ENCODE measurements at regions not wholly inside any gene's neighbourhood (a gene's known extent, or its start where the extent isn't known, plus 50 kb on each side); places are given as distances from the start of the nearest gene placed in this dataset.

DNA sequence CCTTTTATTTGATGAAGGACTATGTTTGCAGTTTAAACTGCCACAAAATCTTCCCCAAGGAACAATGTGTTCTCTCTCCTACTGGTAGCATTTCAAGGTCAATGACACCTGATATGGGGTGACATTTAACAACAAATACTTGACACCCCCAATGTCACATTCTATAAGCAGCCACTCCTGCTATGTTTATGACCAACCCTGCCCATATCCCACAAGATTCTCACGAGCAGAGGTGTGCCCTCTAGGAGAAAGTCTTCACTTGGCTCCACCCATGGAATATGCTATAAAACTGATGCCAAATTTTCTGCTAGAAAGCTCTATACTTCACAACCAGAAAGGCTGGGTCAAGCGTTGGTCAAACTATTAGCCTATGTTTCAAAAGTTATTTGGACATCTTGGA, 105.6 kb upstream of the ARID2 start:
- no peak for DNase-seq (ENCODE audit: low read depth in 2 of 3, low spot score in 1 of 3)

DNA sequence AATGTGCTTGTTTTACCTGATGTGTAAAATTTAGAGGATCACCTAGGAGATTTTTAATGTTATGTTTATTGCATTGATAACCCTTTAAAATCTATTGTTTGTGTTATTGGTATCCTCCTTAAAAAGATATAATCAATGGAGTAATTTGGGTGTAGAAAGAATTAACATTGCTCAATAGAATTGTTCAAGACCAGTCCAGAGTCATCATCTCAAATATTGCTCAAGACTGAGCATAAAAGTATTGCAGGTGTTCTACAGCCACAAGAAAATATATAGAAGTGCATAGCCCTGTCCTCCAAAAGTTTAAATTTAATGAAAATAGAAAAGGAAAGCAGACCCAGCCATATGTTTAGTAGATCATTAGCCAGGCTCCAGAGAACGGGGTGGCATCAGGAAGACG, 102.5 kb upstream of the ARID2 start:
- no peak for DNase-seq (ENCODE audit: low read depth in 2 of 3, low spot score in 1 of 3)

DNA sequence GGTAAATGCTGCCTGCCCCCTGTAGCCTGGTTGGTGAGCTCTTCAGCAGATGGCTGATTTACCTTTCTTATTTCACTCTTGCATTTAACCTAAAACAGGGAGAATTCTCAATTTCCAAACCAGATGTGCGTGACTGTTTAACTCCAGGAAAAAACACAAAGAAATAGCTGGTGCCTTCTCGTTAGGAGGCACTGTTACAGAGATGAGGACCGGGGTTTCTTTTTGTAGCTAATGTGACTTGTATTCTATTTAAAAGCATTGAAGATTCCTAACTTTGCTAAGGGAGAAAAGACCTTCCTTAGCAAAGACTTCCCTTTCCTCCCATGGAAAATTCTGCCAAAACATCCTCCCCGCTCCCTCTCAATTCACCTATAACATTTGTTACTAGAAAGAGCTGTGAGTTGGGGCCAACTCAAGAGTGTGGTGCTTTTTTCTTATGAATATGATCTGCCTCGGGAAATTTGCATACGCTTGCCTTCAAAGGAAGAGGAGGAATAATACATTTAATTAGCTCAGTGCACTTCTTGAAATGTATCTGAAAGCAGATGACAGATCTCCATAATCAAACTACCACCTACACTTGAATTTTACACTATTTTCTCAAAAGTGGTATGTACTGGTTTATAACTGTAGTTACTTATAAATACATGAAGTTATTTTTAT, 102.0 kb upstream of the ARID2 start:
- DNase-seq (ENCODE audit: low read depth in 2 of 3, low spot score in 1 of 3), result no peak

DNA sequence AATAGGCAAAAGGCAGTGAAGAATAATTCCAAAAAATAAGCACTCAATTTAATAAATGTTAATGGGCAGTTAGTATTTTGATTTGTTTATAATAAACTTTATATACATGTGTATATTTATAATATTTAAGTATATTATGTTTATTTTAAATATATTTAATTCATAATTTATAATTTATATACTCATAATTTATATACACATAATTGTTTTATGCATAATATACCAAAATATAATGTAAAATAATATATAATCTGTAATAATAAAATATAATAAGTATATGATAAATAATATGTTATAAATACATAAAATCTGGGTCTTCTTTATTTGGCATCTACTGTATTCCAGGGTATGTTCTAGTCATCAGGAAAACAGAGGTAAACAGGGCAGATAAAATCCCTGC, 100.2 kb upstream of the ARID2 start:
- no peak for DNase-seq (ENCODE audit: low read depth in 2 of 3, low spot score in 1 of 3)

DNA sequence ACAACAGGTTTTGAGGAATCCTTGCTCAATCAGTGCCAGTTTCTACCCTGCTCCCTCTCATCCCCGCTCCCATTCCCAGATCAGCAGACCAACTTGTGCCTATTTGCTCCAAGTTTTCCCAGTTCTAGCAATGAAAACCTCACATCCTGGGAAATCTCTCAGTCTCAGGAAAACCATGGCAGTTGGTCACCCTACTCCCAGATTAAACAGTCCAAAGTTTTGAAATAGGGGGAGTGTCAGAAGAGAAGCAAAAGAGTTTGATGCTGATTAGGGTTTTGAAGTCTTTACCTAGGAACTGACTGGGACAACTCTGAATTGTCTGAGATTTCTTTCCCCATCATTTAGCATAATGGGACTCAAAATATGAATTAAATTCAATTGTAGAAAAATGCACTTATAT, 95.8 kb upstream of the ARID2 start:
- no peak for DNase-seq (ENCODE audit: low read depth in 2 of 3, low spot score in 1 of 3)

DNA sequence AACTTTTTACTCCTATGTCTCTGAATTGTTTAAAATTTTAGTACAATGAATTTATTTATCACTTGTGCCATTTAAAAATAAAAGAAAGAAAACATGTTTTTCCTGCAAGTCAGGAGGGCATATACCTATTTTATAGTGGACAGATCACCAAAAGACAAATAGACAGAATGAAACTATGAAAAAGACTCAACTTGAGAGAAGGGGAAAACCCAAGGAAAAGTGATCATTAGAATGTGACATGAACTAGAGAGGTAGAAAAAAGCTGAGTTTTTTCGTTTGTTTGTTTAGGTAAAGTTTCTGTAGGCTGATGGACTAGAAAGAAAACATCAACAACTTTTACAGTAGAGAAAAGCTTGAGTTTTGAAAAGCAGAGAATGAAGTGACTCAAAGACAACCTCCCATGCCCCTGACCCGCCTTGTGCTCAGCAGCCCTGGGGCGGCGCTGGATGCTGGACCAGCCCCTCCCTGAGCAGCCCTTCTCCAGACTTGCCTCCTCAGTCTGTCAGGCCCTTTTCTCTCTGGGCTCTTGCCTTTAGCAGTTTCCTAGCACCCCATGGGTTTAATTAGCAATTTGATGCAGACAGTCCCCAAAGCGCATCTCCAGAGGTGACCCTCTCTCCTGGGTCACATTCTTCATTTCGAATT, 95.1 kb upstream of the ARID2 start:
- no peak for DNase-seq (ENCODE audit: low read depth in 2 of 3, low spot score in 1 of 3)

DNA sequence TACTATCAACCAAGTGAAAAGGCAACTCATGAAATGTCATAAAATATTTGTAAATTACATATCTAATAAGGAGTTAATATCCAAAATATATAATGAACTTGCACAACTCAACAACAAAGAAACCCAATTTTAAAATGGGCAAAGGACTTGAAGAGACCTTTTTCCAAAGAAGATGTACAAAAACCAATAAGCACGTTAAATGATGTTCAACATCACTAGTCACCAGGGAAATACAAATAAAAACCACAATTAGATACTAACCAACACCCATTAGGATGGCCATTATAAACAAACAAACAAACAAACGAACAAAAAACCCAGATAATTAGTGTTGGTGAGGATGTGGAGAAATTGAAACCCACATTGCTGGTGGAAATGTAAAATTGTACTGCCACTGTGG, 92.3 kb upstream of the ARID2 start:
- DNase-seq (ENCODE audit: low read depth in 2 of 3, low spot score in 1 of 3), result no peak

DNA sequence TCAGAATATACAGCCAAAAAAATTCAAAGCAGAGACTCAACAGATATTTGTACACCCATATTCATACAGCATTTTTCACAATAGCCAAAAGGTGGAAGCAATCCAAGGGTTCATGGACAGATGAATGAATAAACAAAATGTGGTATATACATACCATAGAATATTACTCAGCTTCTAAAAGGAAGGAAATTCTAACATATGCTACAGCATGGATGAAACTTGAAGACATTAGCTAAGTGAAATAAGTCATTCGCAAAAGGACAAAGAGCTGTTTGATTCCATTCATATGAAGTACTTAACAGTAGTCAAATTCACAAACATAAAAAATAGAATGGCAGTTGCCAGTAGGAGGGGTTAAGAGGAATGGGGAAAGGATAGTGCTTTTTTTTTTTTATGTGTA, 91.8 kb upstream of the ARID2 start:
- DNase-seq (ENCODE audit: low read depth in 2 of 3, low spot score in 1 of 3), result no peak

DNA sequence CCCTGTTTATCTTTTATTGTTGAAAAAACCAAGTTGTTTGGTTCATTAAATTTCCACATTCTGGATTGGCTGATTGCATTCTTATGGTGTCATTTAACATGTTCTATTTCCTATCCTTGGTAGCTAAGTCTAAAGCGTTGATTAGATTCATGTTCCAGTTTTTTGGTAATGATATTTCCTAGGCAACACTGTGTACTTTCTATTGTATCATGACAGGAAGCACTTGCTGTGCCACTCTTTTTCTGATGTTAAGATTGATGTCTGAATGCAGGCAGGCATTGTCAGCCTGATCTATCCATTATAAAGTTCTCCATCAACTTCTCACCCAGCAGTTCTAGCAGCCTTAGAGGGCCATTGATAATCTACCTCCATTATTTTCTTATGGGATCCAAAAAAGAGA, 91.1 kb upstream of the ARID2 start:
- no peak for DNase-seq (ENCODE audit: low read depth in 2 of 3, low spot score in 1 of 3)

DNA sequence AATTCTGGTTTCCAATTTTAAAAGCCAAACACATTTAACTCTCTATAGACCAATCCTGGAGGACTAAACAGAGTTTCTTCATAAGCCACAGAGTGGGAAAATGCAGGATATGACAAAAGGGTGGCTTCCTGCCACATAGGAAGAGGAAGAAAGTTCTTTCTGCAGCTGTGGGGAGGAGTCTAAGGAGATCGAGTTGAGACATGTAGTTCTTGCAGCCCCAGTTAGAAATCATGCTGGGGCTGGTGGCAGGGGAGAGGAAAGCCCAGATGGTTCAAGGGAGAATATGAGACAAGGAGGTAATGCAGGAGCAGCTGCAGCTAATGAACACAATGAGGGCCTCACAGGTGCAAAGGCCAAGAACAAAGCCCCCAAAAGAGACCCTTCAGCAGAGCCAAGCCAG, 85.0 kb upstream of the ARID2 start:
- DNase-seq (ENCODE audit: low read depth in 2 of 3, low spot score in 1 of 3), result no peak

DNA sequence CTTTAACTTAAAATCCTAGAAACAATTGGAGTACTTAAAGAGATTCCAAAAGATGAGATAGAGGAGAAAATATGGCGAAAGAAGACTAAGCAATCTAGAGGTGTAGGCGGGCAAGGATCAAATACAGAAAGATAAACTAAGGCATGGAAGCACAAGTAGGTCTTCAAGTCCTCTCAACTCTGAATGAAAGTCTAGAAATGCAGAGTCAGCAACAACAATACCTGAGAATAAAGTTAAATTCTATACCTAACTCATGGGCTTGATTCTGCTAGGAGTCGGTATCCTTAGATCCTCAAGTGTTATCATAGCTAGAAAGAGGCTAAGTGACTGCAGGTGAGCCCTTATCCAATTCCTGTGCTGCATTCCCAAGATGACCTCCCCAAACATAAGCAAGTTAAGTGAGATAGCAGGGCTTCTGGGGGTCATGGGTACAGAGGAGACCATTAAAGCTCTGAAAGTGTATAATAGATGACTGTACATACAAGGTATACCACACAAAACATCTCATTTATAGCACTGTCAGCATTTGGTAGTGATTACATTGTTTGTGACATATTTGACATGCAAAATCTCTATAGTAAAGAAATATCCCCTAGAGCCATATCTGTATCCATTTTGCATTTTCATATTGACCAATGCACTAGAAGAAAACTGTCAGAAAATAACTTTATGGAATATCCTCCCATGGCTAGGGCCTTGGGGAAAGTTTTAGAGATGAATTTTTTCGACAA, 82.5 kb upstream of the ARID2 start:
- no peak for DNase-seq (ENCODE audit: low read depth in 2 of 3, low spot score in 1 of 3)

DNA sequence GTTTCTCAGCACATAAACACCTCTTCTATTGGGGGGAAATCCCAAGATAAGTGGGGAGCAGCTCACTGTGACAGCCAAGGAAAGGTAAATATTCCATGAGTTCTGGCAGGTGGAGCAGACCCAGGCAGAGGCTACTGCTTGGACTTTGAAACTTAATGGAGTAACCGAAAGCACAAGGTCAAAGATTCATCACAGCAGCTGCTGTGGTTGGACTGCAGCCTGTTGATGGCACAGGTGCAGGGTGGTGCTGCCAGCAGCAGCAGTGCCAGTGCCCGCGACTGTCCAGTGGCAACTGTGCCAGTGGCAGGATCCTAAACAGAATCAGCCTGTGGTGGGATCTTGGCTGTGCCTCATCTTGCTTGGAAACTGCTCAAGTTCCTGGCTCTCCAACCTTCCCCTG, 81.4 kb upstream of the ARID2 start:
- no peak for DNase-seq (ENCODE audit: low read depth in 2 of 3, low spot score in 1 of 3)

DNA sequence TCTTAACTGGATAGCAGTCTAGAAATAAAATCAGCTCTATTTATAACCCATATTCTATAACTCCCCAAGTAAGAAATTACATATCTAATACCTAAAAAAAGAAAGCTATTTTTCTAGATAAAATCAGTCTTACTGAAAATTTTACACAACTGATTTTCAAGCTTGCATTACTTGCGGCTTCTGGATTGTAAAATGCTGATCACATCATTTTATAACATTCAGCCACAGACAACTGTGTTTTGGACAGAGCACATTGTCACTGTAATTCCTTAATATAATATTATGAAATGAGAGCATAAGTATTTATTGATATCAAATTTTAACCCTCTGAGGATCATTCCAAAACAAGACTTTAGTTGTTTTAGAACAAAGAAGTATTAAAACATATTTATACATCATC, 78.5 kb upstream of the ARID2 start:
- no peak for DNase-seq (ENCODE audit: low read depth in 2 of 3, low spot score in 1 of 3)

DNA sequence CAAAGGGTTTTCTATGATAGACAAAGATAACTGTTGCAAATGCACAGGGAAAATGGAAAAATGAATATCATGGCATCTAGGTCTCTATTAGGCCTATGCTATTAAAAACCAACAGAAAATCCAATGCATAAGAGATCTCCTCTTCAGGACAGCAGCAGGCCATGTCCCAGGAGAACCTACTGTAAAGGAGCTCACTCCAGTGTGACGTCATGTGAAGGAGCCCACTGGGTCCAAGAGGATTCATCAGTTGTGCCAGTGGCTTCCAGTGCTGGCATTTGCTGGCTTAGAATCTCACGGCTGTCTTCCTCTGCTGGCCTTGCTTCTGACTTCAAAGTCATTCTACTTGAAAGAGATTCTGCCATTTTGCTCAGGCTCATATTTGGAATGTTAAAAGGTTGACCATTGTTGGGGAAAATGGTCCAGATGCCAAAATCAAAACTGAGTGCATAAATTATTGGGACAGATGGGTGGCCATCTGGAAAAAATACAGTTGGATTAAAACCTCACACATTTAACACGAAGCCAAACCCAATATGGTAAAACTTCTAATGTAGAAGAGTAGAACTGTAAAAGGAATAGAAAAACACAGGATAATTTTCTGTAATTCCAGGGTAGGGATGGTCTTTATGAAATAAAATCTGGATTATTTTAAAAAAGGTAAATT, 75.4 kb upstream of the ARID2 start:
- no peak for DNase-seq (ENCODE audit: low read depth in 2 of 3, low spot score in 1 of 3)

DNA sequence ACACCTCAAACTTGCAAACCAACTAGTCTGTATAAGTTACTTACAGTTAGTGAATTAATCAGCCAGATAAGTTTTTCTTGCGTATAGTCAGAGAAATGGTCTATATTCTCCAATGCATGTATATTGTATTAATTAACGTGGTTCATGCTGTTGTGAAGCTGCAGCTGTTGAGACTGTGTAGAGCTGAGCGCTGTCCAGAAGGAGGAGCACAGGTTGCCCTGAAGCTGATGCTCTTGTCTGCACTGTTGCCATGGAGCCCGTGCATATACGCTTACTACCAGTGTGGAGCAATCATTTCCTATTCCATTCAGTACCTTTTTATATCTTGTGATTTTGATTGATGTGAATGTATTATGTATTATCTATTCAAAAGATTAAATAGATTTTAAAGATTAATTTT, 74.3 kb upstream of the ARID2 start:
- DNase-seq (ENCODE audit: low read depth in 2 of 3, low spot score in 1 of 3), result peak in 1 of 3 donors; percentile 14

DNA sequence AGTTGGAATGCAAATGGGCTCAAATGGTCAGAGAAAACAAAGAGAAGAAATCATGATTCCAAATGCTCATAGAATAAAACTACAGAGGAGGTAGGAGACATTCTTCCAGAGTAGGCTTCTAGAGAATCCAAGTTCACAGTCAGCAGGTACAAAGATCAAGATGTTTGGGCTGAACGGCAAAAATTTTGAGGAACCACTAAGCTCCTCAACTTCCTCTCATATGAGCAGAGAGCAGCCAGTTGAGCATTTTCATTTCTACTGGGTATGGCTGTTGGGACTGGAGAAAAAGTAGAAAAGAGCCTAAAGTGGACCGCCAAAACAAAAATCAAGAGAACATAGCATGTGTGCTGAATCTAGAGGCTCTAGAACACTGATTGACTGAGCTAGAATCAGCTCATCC, 73.8 kb upstream of the ARID2 start:
- no peak for DNase-seq (ENCODE audit: low read depth in 2 of 3, low spot score in 1 of 3)

DNA sequence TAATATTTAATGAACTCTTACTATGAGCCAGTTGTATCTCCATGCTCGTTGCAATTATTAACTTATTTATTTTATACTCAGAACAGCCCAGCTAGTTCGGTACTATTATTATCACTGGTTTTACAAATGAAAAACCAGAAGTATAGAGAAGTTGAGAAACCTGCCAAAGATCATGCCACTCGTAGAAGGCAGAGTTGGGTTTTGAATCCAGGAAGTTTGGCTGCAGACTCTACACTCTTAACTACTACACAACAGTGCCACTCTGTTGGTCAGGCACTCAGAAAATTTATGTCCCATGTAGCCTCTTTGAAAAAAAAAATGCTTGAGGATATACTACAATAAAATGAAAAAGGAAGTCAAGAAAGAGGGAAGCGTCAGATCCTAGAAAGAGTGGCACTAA, 71.5 kb upstream of the ARID2 start:
- no peak for DNase-seq (ENCODE audit: low read depth in 2 of 3, low spot score in 1 of 3)

DNA sequence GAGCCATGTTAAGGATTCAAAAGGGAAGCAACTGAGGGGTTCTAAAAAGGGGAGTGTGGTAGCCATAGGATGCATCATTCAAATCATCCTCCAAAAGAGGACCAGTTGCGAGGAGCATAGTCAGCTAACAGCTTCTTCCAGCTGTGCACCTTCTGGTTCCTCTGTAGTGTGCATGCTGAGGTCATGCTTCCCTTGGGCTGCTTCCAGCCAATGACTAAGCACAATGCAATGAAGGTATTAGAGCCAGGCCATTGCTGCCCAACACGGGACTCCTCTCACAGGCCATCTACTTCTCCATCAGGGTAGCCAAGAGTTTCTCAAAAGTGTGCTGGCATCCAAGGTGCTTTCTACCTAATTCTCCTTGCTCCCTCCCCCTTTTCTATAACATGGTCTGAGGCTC, 69.2 kb upstream of the ARID2 start:
- no peak for DNase-seq (ENCODE audit: low read depth in 2 of 3, low spot score in 1 of 3)

DNA sequence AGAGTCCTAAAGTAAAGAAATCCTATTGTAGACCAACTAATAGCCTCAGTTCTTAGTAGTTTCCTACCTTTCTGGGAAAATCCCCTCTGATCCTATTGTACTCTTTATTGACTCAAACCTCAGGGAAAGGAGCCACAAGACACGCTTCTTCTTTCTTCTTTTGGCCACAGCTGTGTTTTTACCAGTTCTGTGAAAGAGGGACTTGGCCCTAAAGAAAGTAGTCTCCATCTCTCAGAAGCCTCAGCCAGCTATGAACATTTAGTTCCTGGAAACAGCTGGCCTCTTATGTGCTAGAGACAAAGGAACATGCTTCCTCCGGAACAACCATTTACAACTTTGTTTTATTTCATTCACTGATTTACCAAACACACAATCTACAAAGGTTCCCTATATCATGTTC, 66.1 kb upstream of the ARID2 start:
- DNase-seq (ENCODE audit: low read depth in 2 of 3, low spot score in 1 of 3), result no peak

DNA sequence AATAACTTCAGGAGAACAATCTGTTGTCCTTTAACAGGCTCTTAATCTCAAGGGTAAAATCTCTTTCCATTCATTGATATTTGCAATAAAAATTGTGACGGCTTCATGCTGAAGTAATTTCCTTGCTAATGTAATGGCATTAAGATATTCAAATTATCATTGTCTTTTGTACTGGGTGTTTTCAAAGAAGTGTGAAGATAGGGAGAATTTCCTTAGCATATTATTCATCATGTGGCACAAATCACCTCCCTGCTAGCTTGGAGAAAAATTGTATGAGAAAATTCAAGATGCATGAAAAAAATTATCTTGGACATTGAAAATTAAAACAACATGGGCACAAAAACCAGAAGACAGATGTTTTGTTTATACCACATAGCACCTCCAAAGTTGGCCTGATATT, 63.6 kb upstream of the ARID2 start:
- no peak for DNase-seq (ENCODE audit: low read depth in 2 of 3, low spot score in 1 of 3)

DNA sequence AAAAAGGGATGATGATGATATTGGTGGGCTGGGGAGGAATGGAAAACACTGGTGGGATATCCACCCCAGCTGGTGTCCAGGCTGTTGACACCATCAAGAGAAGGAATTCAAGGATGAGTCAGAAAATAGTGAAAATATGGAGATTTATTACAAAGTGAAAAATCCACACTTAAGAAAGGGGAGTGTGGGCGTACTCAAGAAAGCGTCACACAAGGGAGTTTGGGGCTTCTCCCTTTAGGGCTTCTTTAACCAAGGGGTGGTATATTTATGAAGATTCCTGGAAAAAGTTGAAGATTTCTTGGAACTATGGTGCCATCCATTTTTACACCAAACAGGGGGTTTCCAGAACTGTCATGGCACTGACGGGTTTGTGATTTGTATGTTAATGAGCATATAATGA, 63.1 kb upstream of the ARID2 start:
- DNase-seq (ENCODE audit: low read depth in 2 of 3, low spot score in 1 of 3), result no peak

DNA sequence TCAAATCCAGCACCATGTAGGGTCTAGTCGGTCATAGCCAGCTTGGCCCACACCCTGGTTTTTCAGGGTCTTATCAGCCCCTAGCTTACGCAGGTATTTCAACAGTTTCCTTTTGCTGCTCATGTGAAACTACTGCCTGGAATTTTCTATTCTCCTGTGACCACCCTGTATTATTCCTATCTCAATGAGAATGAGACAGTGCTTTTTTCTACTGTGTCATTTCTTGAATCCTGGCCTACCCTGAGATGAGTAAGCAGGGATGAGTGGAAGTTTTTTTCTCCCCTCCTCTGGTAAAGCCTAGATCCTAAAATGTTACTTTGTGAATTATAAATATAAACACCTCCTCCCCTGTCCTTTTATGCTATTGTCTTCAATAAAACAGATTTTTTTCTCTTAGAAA, 62.7 kb upstream of the ARID2 start:
- DNase-seq (ENCODE audit: low read depth in 2 of 3, low spot score in 1 of 3), result no peak

All from stimulated activated CD4-positive, alpha-beta T cell treated with anti-CD3 and anti-CD28 coated beads, Interleukin-12 subunit alpha, Interleukin-12 subunit beta, amount 100 ng/mL, for 48 hours (primary cell).